ENCODE measurements at regions not wholly inside any gene's neighbourhood (a gene's known extent, or its start where the extent isn't known, plus 50 kb on each side); places are given as distances from the start of the nearest gene placed in this dataset.

GRCh38 chrX:125742811-125743210 is 423.1 kb downstream of the TEX13C start:
- no peak overlapping the region for H3K27ac ChIP-seq
- TF ChIP-seq CTCF (conservative IDR thresholded peaks at IDR 0.05) = peak; percentile 18; the same call in 1 of the 2 replicates
- TF ChIP-seq ZFX (IDR thresholded peaks at IDR 0.05) = no peak

- TF ChIP-seq ZFX (IDR thresholded peaks at IDR 0.05) (no peak), CTCF (conservative IDR thresholded peaks at IDR 0.05) (no peak; the same call in 1 of the 2 replicates)
- no peak overlapping the region for H3K27ac ChIP-seq
Observed at GRCh38 chrX:125744914-125745313, 421.2 kb downstream of the DCAF12L2 start.

- no peak overlapping the region for H3K27ac ChIP-seq
- no peak for TF ChIP-seq ZFX (IDR thresholded peaks at IDR 0.05)
- TF ChIP-seq CTCF (conservative IDR thresholded peaks at IDR 0.05) = no peak
Observed at GRCh38 chrX:125757794-125758564, 408.1 kb downstream of the DCAF12L2 start.

GRCh38 chrX:125758819-125759218 is 407.3 kb downstream of the DCAF12L2 start:
- no peak overlapping the region for H3K27ac ChIP-seq
- TF ChIP-seq ZFX (IDR thresholded peaks at IDR 0.05) (no peak), CTCF (conservative IDR thresholded peaks at IDR 0.05) (no peak)

- no peak overlapping the region for H3K27ac ChIP-seq
- TF ChIP-seq CTCF (conservative IDR thresholded peaks at IDR 0.05) = no peak
- TF ChIP-seq ZFX (IDR thresholded peaks at IDR 0.05) = no peak
Observed at GRCh38 chrX:125762954-125763353, 403.1 kb downstream of the DCAF12L2 start.

- TF ChIP-seq ZFX (IDR thresholded peaks at IDR 0.05) (no peak), CTCF (conservative IDR thresholded peaks at IDR 0.05) (no peak)
- H3K27ac ChIP-seq = no peak overlapping the region
Observed at GRCh38 chrX:125765347-125765746, 400.7 kb downstream of the DCAF12L2 start.

- no peak overlapping the region for H3K27ac ChIP-seq
- TF ChIP-seq CTCF (conservative IDR thresholded peaks at IDR 0.05) = no peak
- TF ChIP-seq ZFX (IDR thresholded peaks at IDR 0.05) = no peak
Observed at GRCh38 chrX:125769628-125770027, 396.5 kb downstream of the DCAF12L2 start.

Measured in C4-2B (cell line).